CD4-positive, alpha-beta T cell treated with Interleukin-15 for 1 hour (primary cell): ENCODE measurements at regions not wholly inside any gene's neighbourhood (a gene's known extent, or its start where the extent isn't known, plus 50 kb on each side); places are given as distances from the start of the nearest gene placed in this dataset.
"Not testable (repeated sequence)": the region's sequence is repeated elsewhere in the genome, so short reads cannot be mapped to it uniquely, and the experiment has no call there.

Experiments
- DNase-seq: peaks from one replicate; pipeline ENCODE4 v3.0.0-alpha.2; 2020

DNA sequence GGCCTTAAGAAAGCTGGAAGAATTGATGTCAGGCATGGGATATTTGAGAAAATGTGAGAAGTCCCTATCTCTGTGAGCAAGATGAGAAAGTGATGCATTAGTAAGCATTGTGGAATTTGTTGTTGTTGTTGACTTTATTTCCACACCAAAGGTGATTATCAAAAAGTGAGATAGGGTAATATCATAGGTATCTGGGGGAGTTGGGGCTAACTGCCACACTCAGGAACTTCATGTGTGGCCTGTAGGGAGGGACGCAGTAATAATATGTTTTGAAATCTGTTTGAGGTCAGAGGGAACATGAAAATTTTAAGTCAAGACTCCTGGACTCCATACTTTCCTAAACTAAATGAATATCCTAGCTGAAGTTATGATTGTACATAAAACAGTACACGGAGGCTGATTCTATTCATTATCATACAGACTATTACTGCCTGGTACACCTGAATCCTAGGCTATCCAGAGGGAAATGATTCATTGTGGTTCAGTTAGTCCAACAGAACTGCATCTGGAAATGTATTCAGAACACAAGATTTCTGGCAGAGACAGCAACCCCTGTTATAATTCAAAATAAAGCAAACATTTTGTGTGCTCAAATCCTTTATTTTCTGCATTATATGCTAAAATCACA is 304.8 kb downstream of the CPS1 start:
- no peak for DNase-seq

- no peak for DNase-seq
Measured at GRCh38 chr2:210862283-210863065, 306.1 kb downstream of the CPS1 start.

DNA sequence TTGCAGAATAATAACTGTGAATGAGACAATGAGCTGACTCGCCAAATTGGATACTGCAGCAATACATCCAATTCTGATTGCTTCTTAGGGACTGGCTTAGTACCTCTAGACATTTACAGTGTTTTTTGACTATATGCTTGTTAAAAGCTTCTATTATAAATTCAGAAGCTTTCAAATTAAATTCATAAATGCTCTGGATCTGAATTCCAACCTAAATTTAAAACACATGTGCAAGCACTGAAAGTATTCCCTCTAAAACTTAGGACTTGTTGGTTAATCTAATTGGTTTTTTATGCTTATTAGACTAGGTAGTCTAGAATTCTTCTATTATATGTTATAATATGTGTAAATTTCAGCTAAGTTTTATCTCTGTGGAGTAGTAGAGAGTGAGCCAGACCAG is 306.9 kb downstream of the CPS1 start:
- no peak for DNase-seq

DNA sequence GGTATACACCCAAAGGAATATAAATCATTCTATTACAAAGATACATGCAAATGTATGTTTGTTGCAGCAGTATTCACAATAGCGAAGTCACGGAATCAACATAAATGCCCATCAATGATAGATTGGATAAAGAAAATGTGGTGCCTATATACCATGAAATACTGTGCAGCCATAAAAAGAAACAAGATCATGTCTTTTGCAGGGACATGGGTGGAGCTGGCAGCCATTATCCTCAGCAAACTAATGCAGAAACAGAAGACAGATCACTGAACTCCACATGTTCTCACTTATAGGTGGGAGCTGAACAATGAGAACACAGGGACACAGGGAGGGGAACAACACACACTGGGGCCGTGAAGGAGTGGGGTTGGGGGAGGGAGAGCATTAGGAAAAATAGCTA is 315.2 kb downstream of the CPS1 start:
- not testable (repeated sequence) for DNase-seq

DNA sequence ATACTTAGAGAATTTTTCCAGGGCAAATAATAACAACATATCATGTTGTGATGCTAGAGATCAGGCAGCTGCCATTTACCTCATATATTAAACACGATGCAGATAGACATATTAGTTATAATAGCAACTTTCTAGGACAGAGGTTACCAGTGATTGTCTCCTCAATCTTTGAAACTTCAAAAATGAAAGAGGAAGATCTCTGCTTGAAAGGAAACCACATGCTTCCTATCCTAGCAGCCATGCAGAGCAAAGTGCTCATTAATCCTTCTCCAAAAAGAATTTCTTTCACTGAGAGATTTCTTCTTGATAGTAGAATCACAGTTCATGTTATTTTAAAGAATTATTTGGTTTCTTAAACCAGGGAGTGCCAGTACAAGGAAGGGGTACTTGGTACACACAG is 317.2 kb downstream of the CPS1 start:
- DNase-seq = no peak

DNA sequence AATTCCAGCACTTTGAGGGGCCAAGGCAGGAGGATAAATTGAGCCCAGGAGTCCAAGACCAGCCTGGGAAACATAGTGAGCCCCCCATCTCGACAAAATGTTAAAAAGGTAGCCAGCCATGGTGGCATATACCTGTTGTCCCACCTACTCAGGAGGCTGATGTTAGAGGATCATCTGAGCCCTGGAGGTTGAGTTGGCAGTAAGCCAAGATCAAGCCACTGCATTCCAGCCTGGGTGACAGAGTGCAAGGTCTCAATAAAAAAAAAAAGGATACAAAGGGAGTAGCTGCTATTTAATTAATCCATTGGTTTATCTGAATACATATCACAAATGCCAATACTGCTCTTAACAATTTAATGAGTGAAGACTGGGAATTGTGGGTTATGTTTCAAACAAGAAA is 327.8 kb downstream of the CPS1 start:
- no peak for DNase-seq

GRCh38 chr2:210888035-210888434 is 331.6 kb downstream of the CPS1 start:
- DNase-seq = no peak

DNA sequence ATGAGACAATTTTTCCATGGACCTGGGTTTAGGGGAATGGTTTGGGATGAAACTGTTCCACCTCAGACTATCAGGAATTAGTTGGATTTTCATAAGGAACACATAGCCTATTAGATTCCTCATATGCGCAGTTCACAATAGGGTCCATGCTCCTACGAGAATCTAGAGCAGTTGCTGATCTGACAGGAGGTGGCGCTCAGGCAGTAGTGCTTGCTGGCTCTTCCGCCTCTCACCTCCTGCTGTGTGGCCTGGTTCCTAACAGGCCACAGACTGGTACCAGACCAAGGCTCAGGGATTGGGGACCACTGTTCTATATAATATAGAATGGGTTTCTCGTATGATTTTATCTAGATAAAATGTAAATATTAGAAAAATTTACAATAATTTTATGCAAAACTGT is 338.7 kb downstream of the CPS1 start:
- DNase-seq = no peak

- no peak for DNase-seq
Measured at GRCh38 chr2:210899131-210899530, 342.7 kb downstream of the CPS1 start.

- DNase-seq = no peak
Measured at GRCh38 chr2:210901326-210901725, 344.9 kb downstream of the CPS1 start.

GRCh38 chr2:210912779-210913178 is 356.4 kb downstream of the CPS1 start:
- no peak for DNase-seq

DNA sequence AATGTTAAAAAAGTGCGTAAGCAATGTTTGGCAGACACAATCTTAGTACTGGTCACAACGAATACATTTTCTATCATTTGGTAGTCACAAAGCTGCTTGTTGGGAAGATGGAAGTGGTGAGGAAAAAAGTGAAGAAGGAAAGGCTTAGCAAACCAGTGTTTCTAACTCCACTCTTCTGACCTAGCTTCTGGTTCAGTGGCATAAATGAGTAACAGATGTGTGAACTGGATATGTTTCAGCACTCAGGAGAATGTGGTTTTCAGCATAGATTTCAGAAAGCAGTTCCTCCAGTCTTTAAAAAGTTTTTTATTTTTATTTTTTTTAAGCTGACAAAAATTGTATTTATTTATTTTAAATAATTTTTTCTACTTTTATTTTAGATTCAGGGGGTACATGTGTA is 357.1 kb downstream of the CPS1 start:
- DNase-seq = no peak

DNA sequence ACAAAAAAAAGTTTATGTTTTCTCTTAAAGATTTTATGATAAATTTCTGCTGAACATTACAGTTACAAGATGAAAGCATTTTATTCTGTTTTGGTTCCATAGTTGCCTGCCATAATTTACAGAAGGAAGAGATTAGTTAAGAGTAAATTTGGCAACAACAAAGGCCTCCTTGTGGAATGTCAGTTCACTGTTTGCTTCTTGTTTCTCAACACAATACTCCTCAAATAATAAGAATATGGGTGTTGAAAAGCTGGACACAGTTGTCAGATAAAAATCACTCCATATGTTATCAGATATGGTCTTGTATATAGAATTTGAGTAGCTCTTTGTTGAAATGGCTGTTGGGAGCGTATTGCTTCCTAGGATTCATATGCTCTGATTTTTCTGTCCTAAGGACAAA is 359.5 kb downstream of the CPS1 start:
- no peak for DNase-seq

DNA sequence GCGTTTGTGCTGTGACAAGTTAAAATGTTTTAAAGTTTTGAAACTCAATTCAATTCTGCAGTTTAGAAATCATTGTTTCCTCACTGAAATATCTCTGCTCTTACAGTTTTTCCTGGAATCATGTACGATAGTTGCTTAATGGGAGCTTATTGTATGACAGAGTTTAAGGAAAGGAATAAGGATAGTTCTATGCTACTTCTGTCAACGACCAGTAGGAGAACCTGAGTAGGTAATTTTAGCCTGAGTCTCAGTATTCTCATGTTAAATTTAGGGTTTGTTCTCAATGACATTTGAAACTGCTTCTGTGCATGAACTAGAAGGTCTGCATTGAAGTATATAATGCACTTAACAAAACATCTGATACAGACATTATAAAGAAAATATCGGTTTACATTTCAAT is 361.1 kb downstream of the CPS1 start:
- no peak for DNase-seq

DNA sequence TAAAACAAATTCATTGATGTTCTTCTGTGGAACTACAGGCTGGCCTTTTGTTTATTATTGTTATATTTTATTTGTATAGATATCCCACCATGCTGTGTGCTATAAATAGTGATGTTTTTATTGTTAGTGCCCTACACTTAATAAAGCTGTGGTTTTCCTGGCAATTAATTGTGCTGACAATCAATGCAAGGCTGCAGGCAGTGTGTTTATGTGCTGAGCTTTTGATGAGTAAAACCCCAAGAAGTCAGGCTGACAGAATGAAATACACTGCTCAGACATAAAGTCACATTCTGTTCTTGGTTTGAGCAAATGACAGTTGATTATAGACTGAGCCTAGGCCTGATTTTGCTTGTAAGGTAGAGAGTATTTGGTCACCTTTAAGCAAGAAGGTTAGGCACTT is 362.7 kb downstream of the CPS1 start:
- DNase-seq = no peak

DNA sequence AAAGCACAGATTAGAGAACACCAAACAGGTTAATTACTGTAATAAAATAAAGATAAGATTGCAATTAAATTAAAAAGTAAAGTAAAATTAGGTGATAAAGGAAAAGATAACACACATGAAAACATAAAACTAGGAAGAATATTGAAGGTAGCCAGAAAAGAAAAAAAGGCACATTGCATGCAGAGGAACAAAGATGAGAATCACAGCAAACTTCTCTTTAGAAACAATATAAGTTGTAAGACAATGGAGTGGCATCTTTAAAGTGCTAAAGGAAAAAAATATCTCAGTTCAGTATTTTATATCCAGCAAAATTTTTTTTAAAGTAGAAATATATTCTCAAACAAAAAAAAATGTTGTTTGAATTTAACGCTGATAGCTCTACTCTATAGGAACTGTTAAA is 366.0 kb downstream of the CPS1 start:
- DNase-seq = no peak

DNA sequence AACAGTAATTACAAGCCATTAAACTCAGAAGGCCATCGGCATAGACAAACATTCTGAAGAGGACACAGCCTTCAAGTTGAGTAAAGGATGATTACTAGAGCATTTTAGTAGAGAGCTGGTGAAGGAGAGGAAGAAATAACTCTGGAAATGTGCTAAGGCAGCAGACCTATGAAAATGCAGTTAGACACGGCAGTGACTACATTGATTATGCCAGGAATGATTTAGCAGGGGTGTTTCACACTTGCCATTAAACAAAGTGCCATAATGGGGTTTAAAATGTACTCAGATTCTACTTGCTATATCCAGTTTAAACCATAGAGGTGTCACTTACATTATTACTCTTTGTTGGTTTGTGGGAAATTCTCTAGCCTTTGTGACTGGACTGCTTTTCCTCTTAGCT is 372.3 kb downstream of the CPS1 start:
- DNase-seq = no peak

- no peak for DNase-seq
Measured at GRCh38 chr2:210938228-210938627, 381.8 kb downstream of the CPS1 start.

GRCh38 chr2:210946395-210946794 is 390.0 kb downstream of the CPS1 start:
- DNase-seq = no peak

DNA sequence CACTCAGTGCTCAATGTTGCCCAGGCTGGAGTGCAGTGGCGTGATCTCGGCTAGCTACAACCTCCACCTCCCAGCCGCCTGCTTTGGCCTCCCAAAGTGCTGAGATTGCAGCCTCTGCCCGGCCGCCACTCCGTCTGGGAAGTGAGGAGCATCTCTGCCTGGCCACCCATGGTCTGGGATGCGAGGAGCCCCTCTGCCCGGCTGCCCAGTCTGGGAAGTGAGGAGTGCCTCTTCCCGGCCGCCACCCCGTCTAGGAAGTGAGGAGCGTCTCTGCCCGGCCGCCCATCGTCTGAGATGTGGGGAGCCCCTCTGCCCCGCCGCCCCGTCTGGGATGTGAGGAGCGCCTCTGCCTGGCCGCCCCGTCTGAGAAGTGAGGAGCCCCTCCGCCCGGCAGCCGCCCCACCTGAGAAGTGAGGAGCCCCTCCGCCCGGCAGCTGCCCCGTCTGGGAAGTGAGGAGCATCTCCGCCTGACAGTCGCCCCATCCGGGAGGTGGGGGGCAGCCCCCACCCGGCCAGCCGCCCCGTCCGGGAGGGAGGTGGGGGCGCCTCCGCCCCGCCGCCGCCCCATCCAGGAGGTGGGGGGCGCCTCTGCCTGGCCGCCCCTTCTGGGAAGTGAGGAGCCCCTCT is 394.1 kb downstream of the CPS1 start:
- not testable (repeated sequence) for DNase-seq

- DNase-seq = no peak
Measured at GRCh38 chr2:210954386-210954907, 398.0 kb downstream of the CPS1 start.

GRCh38 chr2:210955591-210955990 is 399.2 kb downstream of the CPS1 start:
- DNase-seq = no peak

DNA sequence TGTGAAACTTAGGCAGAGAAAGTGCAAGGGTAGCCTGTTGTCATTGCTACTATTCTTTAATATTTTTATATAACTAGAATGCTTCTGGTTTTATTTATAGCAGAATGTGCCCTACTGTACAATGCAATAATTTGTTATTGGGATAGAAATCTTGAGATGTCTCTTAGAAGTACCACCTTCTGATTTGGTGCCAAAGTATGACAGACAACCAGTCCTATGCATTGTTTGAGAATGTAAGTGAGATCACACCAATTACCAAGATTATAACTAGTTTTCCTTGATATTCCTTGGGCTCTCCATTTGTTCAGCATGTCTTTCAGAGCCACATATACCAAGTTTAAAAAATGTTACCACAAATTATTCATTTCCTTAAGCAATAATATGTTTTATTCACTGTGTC is 399.7 kb downstream of the CPS1 start:
- no peak for DNase-seq

DNA sequence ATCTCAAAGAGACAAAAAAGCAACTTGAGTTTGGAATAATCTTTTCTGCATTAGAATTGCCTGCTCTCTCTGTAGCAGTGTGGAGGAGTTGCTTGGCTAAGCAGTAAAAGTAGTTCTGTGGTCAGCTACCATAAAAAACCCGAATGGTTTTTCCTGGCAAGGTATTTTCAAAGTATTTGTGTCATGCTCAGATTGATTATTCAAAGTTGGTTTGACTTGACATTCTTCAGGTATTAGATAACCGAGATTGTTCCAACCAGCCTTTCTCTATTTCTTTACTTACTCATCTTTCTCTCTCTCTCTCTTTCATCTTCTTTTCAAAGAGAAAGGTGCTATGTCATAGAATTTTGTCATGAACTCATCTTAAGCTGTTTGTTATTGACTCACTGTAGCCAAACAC is 404.9 kb downstream of the CPS1 start:
- no peak for DNase-seq
